A204.1 (cell line): ENCODE measurements at regions not wholly inside any gene's neighbourhood (a gene's known extent, or its start where the extent isn't known, plus 50 kb on each side); places are given as distances from the start of the nearest gene placed in this dataset.

Experiments used
- FAIRE-seq: peaks from 2 replicates; lab custom pipeline; 2012; peaks lifted over from hg19 to GRCh38; lab: Jason Lieb, UNC

GRCh38 chr14:101231828-101232227 is 328.3 kb upstream of the RTL1 start:
- no peak for FAIRE-seq

- FAIRE-seq: no peak
Observed at GRCh38 chr14:101232340-101233020, 328.8 kb upstream of the DIO3 start.

GRCh38 chr14:101233021-101233366 is 328.3 kb upstream of the DIO3 start:
- no peak for FAIRE-seq

- no peak for FAIRE-seq
Observed at GRCh38 chr14:101233391-101233790, 327.9 kb upstream of the DIO3 start.

GRCh38 chr14:101233808-101234207 is 327.5 kb upstream of the DIO3 start:
- no peak for FAIRE-seq

GRCh38 chr14:101234244-101234937 is 326.9 kb upstream of the DIO3 start:
- no peak for FAIRE-seq

- FAIRE-seq: no peak
Observed at GRCh38 chr14:101234999-101235334, 326.3 kb upstream of the DIO3 start.

GRCh38 chr14:101235335-101236103 is 325.8 kb upstream of the DIO3 start:
- FAIRE-seq: no peak

GRCh38 chr14:101236496-101237251 is 324.6 kb upstream of the DIO3 start:
- no peak for FAIRE-seq

- FAIRE-seq: no peak
Observed at GRCh38 chr14:101237252-101237616, 324.1 kb upstream of the DIO3 start.

GRCh38 chr14:101239065-101239464 is 322.2 kb upstream of the DIO3 start:
- FAIRE-seq: no peak

GRCh38 chr14:101241147-101241546 is 320.1 kb upstream of the DIO3 start:
- no peak for FAIRE-seq

GRCh38 chr14:101241807-101242278 is 319.5 kb upstream of the DIO3 start:
- no peak for FAIRE-seq

- no peak for FAIRE-seq
Observed at GRCh38 chr14:101242442-101243385, 318.6 kb upstream of the DIO3 start.

GRCh38 chr14:101243587-101244338 is 317.5 kb upstream of the DIO3 start:
- no peak for FAIRE-seq

- no peak for FAIRE-seq
Observed at GRCh38 chr14:101246894-101247841, 314.1 kb upstream of the DIO3 start.

GRCh38 chr14:101247842-101248725 is 313.2 kb upstream of the DIO3 start:
- no peak for FAIRE-seq

- FAIRE-seq: no peak
Observed at GRCh38 chr14:101248840-101249675, 312.2 kb upstream of the DIO3 start.
